Caco-2 (cell line): ENCODE measurements at regions not wholly inside any gene's neighbourhood (a gene's known extent, or its start where the extent isn't known, plus 50 kb on each side); places are given as distances from the start of the nearest gene placed in this dataset.

Experiments
- BruUV-seq: library from RNA; stranded (reverse); fragments of 400-500 nt; replicated peaks from 2 replicates; lab custom pipeline; 2021; lab: Mats Ljungman, UMichigan
- CTCF ChIA-PET: fragments of 300-600 bp; sonication (Branson Sonifier 250); formaldehyde crosslinking; loops from one replicate; lab custom pipeline; 2022; ENCODE audit warnings: antibody characterized with exemption; lab: Charles Lee
- POLR2A ChIA-PET: fragments of 300-600 bp; sonication (Branson Sonifier 250); formaldehyde crosslinking; loops from one replicate; lab custom pipeline; 2022; ENCODE audit warnings: antibody characterized with exemption; lab: Charles Lee
- DNase-seq, 2 experiments: peaks; one replicate each; pipeline versions ENCODE4 v3.0.0 to v3.0.0-alpha.2; 2020 to 2022
- H3K27me3 ChIP-seq: replicated peaks from 2 replicates; pipeline ENCODE4 v1.6.0; 2011; ENCODE audit warnings: low read length; ENCODE audit not compliant: control insufficient read depth, insufficient read depth
- H3K36me3 ChIP-seq: 2 replicates; pipeline ENCODE4 v1.5.1; 2011; ENCODE audit warnings: low read length; ENCODE audit not compliant: control insufficient read depth, insufficient read depth
- H3K4me1 ChIP-seq: fragments of 250-450 bp; sonication (Bioruptor Pico); 2 replicates; pipeline ENCODE4 v1.5.1; 2020; ENCODE audit warnings: mild to moderate bottlenecking
- H3K4me3 ChIP-seq: 2 replicates; pipeline ENCODE4 v1.5.1; 2011; ENCODE audit warnings: low read depth, mild to moderate bottlenecking, control low read depth, low read length
- H3K9me3 ChIP-seq: fragments of 250-450 bp; sonication (Bioruptor Pico); 2 replicates; pipeline ENCODE4 v1.5.1; 2020; ENCODE audit warnings: mild to moderate bottlenecking, moderate library complexity
- H3K27ac Mint-ChIP-seq: one replicate; pipeline ENCODE4 v1.8.0; 2022; ENCODE audit warnings: mixed read lengths; ENCODE audit not compliant: unreplicated experiment
- H3K27me3 Mint-ChIP-seq: one replicate; pipeline ENCODE4 v1.8.0; 2022; ENCODE audit warnings: mixed read lengths; ENCODE audit not compliant: insufficient read depth, unreplicated experiment
- H3K36me3 Mint-ChIP-seq: one replicate; pipeline ENCODE4 v1.8.0; 2022; ENCODE audit warnings: mild to moderate bottlenecking, mixed read lengths; ENCODE audit not compliant: insufficient read depth, unreplicated experiment
- H3K4me1 Mint-ChIP-seq: one replicate; pipeline ENCODE4 v1.8.0; 2022; ENCODE audit warnings: low read depth, mixed read lengths; ENCODE audit not compliant: unreplicated experiment
- H3K4me3 Mint-ChIP-seq: one replicate; pipeline ENCODE4 v1.8.0; 2022; ENCODE audit warnings: mild to moderate bottlenecking, moderate library complexity, mixed read lengths; ENCODE audit not compliant: unreplicated experiment
- H3K9me3 Mint-ChIP-seq: one replicate; pipeline ENCODE4 v1.8.0; 2022; ENCODE audit warnings: mixed read lengths; ENCODE audit not compliant: unreplicated experiment
- intact Hi-C: fragments of 100-400 bp; cut with micrococcal nuclease; formaldehyde crosslinking; loops from one replicate; pipeline ENCODE4 v1.10.0; 2022; ENCODE audit not compliant: unreplicated experiment
- TF ChIP-seq, protein P1 (sequence below), 2 experiments: fragments of 200-600 bp in 1 of 2; IDR thresholded peaks; 1 replicate in 1 of 2; 2 replicates in 1 of 2; pipeline versions ENCODE4 v1.5.1 to v1.8.0; 2011 to 2022; ENCODE audit warnings: antibody characterized with exemption in 1 of 2, control low read depth in 1 of 2, inconsistent platforms in 1 of 2, low read depth in 1 of 2, low read length in 1 of 2, mild to moderate bottlenecking in 1 of 2, moderate library complexity in 1 of 2; ENCODE audit not compliant: insufficient read depth in 1 of 2, severe bottlenecking in 1 of 2, unreplicated experiment in 1 of 2

DNA sequence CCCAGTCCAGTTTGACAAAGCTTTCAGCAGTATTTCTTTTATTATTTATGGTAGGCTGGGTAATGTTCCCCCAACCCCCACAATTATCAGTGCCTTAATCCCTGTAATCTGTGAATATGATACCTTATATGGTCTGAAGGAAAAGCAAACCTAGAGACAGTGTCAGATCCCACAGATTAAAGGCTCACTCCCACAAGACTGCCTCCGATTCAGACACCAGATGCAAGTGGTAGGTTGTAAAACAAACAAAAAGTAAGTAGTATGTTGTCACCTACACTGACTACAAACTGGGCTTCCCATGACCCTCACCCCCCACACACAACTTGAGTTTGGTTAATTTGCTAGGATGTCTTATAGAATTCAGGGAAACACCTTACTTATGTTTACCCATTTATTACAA, 201.2 kb downstream of the NSG2 start:
- ChIA-PET CTCF (no interaction called here), POLR2A (no interaction called here)
- no peak overlapping the region for H3K4me3 Mint-ChIP-seq
- no peaks in the 10 kb centered on the region for H3K27me3 ChIP-seq
- H3K4me1 Mint-ChIP-seq: no peaks in the 10 kb centered on the region
- H3K36me3 Mint-ChIP-seq: no peaks in the 10 kb centered on the region
- BruUV-seq: no TSS peak
- no peak overlapping the region for H3K27ac Mint-ChIP-seq
- intact Hi-C loops: no loop called here
- H3K36me3 ChIP-seq: no peaks in the 10 kb centered on the region
- TF ChIP-seq, protein P1, sequence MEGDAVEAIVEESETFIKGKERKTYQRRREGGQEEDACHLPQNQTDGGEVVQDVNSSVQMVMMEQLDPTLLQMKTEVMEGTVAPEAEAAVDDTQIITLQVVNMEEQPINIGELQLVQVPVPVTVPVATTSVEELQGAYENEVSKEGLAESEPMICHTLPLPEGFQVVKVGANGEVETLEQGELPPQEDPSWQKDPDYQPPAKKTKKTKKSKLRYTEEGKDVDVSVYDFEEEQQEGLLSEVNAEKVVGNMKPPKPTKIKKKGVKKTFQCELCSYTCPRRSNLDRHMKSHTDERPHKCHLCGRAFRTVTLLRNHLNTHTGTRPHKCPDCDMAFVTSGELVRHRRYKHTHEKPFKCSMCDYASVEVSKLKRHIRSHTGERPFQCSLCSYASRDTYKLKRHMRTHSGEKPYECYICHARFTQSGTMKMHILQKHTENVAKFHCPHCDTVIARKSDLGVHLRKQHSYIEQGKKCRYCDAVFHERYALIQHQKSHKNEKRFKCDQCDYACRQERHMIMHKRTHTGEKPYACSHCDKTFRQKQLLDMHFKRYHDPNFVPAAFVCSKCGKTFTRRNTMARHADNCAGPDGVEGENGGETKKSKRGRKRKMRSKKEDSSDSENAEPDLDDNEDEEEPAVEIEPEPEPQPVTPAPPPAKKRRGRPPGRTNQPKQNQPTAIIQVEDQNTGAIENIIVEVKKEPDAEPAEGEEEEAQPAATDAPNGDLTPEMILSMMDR (IDR thresholded peaks at IDR 0.05; ENCODE audit: insufficient read depth in 1 of 2, low read depth in 1 of 2, low read length in 1 of 2, severe bottlenecking in 1 of 2, unreplicated experiment in 1 of 2): no peak
- no peak for DNase-seq
- H3K9me3 Mint-ChIP-seq: peaks cover 10% of the 10 kb centered on the region
- H3K9me3 ChIP-seq: 0 out of 2 replicates have a peak, but pooled peaks cover 7% of the 10 kb centered on the region
- no peak overlapping the region for H3K4me3 ChIP-seq
- H3K4me1 ChIP-seq: no peaks in the 10 kb centered on the region
- peaks cover 20% of the 10 kb centered on the region for H3K27me3 Mint-ChIP-seq

GRCh38 chr5:174247301-174247700, 201.8 kb downstream of the NSG2 start:
- no TSS peak for BruUV-seq
- TF ChIP-seq, protein P1 (IDR thresholded peaks at IDR 0.05; ENCODE audit: insufficient read depth in 1 of 2, low read depth in 1 of 2, low read length in 1 of 2, severe bottlenecking in 1 of 2, unreplicated experiment in 1 of 2): no peak
- Mint-ChIP-seq H3K27ac (no peak overlapping the region), H3K27me3 (peaks cover 20% of the 10 kb centered on the region), H3K4me1 (no peaks in the 10 kb centered on the region), H3K4me3 (no peak overlapping the region), H3K9me3 (peaks cover 10% of the 10 kb centered on the region), H3K36me3 (no peaks in the 10 kb centered on the region)
- no peaks in the 10 kb centered on the region for H3K36me3 ChIP-seq
- no peak overlapping the region for H3K4me3 ChIP-seq
- ChIA-PET POLR2A (no interaction called here), CTCF (no interaction called here)
- intact Hi-C loops: no loop called here
- no peaks in the 10 kb centered on the region for H3K4me1 ChIP-seq
- DNase-seq: no peak
- H3K9me3 ChIP-seq: 0 out of 2 replicates have a peak, but pooled peaks cover 7% of the 10 kb centered on the region
- no peaks in the 10 kb centered on the region for H3K27me3 ChIP-seq

- intact Hi-C loops: no loop called here
- Mint-ChIP-seq H3K4me3 (no peak overlapping the region), H3K36me3 (no peaks in the 10 kb centered on the region), H3K27me3 (peaks cover 16% of the 10 kb centered on the region), H3K9me3 (peaks cover 10% of the 10 kb centered on the region), H3K4me1 (no peaks in the 10 kb centered on the region), H3K27ac (no peak overlapping the region)
- Histone ChIP-seq H3K36me3 (no peaks in the 10 kb centered on the region), H3K27me3 (no peaks in the 10 kb centered on the region), H3K4me1 (no peaks in the 10 kb centered on the region), H3K4me3 (no peak overlapping the region), H3K9me3 (no peaks in the 10 kb centered on the region)
- BruUV-seq: no TSS peak
- POLR2A ChIA-PET: no interaction called here
- CTCF ChIA-PET: no interaction called here
- peak in 1 of 2 experiments; percentile 10 for DNase-seq
- TF ChIP-seq, protein P1 (IDR thresholded peaks at IDR 0.05; ENCODE audit: insufficient read depth in 1 of 2, low read depth in 1 of 2, low read length in 1 of 2, severe bottlenecking in 1 of 2, unreplicated experiment in 1 of 2): no peak
Observed at GRCh38 chr5:174251305-174252000, 205.9 kb downstream of the NSG2 start.
